ENCODE measurements at regions not wholly inside any gene's neighbourhood (a gene's known extent, or its start where the extent isn't known, plus 50 kb on each side); places are given as distances from the start of the nearest gene placed in this dataset.

- Histone ChIP-seq H3K79me2 (ENCODE audit: insufficient read depth, low read length) (no peaks in the 10 kb centered on the region), H3K36me3 (ENCODE audit: insufficient read depth, low read length) (no peaks in the 10 kb centered on the region), H3K4me3 (ENCODE audit: insufficient read depth, low read length) (no peak overlapping the region), H3K27me3 (ENCODE audit: insufficient read depth, low read length) (no peaks in the 10 kb centered on the region), H2AFZ (ENCODE audit: low read length) (no peak overlapping the region), H3K4me2 (ENCODE audit: insufficient read depth, low read length) (no peak overlapping the region), H3K27ac (ENCODE audit: low read depth, low read length) (no peak overlapping the region), H3K4me1 (ENCODE audit: insufficient read depth, low read length) (no peaks in the 10 kb centered on the region), H3K9me3 (ENCODE audit: low read depth, low read length) (no peaks in the 10 kb centered on the region), H4K20me1 (ENCODE audit: insufficient read depth, low read length) (no peaks in the 10 kb centered on the region)
- no peak for TF ChIP-seq CTCF (IDR thresholded peaks at IDR 0.05; ENCODE audit: extremely low read depth, low read depth, low read length)
- DNase-seq (ENCODE audit: insufficient read length, low spot score, missing footprints): no peak
Measured at GRCh38 chr12:131378176-131378842, 332.6 kb upstream of the SFSWAP start.

- Histone ChIP-seq H4K20me1 (ENCODE audit: insufficient read depth, low read length) (no peaks in the 10 kb centered on the region), H3K4me2 (ENCODE audit: insufficient read depth, low read length) (no peak overlapping the region), H3K4me1 (ENCODE audit: insufficient read depth, low read length) (no peaks in the 10 kb centered on the region), H3K4me3 (ENCODE audit: insufficient read depth, low read length) (no peak overlapping the region), H3K36me3 (ENCODE audit: insufficient read depth, low read length) (no peaks in the 10 kb centered on the region), H3K9me3 (ENCODE audit: low read depth, low read length) (no peaks in the 10 kb centered on the region), H2AFZ (ENCODE audit: low read length) (no peak overlapping the region), H3K27ac (ENCODE audit: low read depth, low read length) (no peak overlapping the region), H3K79me2 (ENCODE audit: insufficient read depth, low read length) (no peaks in the 10 kb centered on the region), H3K27me3 (ENCODE audit: insufficient read depth, low read length) (no peaks in the 10 kb centered on the region)
- no peak for TF ChIP-seq CTCF (IDR thresholded peaks at IDR 0.05; ENCODE audit: extremely low read depth, low read depth, low read length)
- DNase-seq (ENCODE audit: insufficient read length, low spot score, missing footprints): no peak
Measured at GRCh38 chr12:131378861-131379665, 331.8 kb upstream of the SFSWAP start.

- H2AFZ ChIP-seq (ENCODE audit: low read length): no peak overlapping the region
- no peak for TF ChIP-seq CTCF (IDR thresholded peaks at IDR 0.05; ENCODE audit: extremely low read depth, low read depth, low read length)
- H3K4me2 ChIP-seq (ENCODE audit: insufficient read depth, low read length): no peak overlapping the region
- no peaks in the 10 kb centered on the region for H3K4me1 ChIP-seq (ENCODE audit: insufficient read depth, low read length)
- H3K79me2 ChIP-seq (ENCODE audit: insufficient read depth, low read length): no peaks in the 10 kb centered on the region
- no peak overlapping the region for H3K27ac ChIP-seq (ENCODE audit: low read depth, low read length)
- no peaks in the 10 kb centered on the region for H3K9me3 ChIP-seq (ENCODE audit: low read depth, low read length)
- no peak overlapping the region for H3K4me3 ChIP-seq (ENCODE audit: insufficient read depth, low read length)
- no peaks in the 10 kb centered on the region for H3K36me3 ChIP-seq (ENCODE audit: insufficient read depth, low read length)
- no peaks in the 10 kb centered on the region for H4K20me1 ChIP-seq (ENCODE audit: insufficient read depth, low read length)
- H3K27me3 ChIP-seq (ENCODE audit: insufficient read depth, low read length): no peaks in the 10 kb centered on the region
- DNase-seq (ENCODE audit: insufficient read length, low spot score, missing footprints): no peak
Measured at GRCh38 chr12:131379738-131380137, 331.2 kb upstream of the SFSWAP start.

- H3K79me2 ChIP-seq (ENCODE audit: insufficient read depth, low read length): no peaks in the 10 kb centered on the region
- no peak overlapping the region for H2AFZ ChIP-seq (ENCODE audit: low read length)
- DNase-seq (ENCODE audit: insufficient read length, low spot score, missing footprints): no peak
- no peak overlapping the region for H3K4me2 ChIP-seq (ENCODE audit: insufficient read depth, low read length)
- H3K4me1 ChIP-seq (ENCODE audit: insufficient read depth, low read length): no peaks in the 10 kb centered on the region
- H3K27me3 ChIP-seq (ENCODE audit: insufficient read depth, low read length): no peaks in the 10 kb centered on the region
- H4K20me1 ChIP-seq (ENCODE audit: insufficient read depth, low read length): no peaks in the 10 kb centered on the region
- H3K9me3 ChIP-seq (ENCODE audit: low read depth, low read length): no peaks in the 10 kb centered on the region
- no peak for TF ChIP-seq CTCF (IDR thresholded peaks at IDR 0.05; ENCODE audit: extremely low read depth, low read depth, low read length)
- no peak overlapping the region for H3K27ac ChIP-seq (ENCODE audit: low read depth, low read length)
- H3K36me3 ChIP-seq (ENCODE audit: insufficient read depth, low read length): no peaks in the 10 kb centered on the region
- no peak overlapping the region for H3K4me3 ChIP-seq (ENCODE audit: insufficient read depth, low read length)
Measured at GRCh38 chr12:131380220-131380964, 330.5 kb upstream of the SFSWAP start.

Data from osteoblast (primary cell).